Stimulated activated CD8-positive, alpha-beta memory T cell treated with anti-CD3 and anti-CD28 coated beads, Interleukin-2, amount 100 ng/mL, for 1 hour (primary cell): ENCODE measurements at regions not wholly inside any gene's neighbourhood (a gene's known extent, or its start where the extent isn't known, plus 50 kb on each side); places are given as distances from the start of the nearest gene placed in this dataset.

Experiments used
- DNase-seq, 2 donors: peaks; one replicate each; pipeline ENCODE4 v3.0.0-alpha.2; 2020; ENCODE audit warnings: low read depth in 2 of 2

DNA sequence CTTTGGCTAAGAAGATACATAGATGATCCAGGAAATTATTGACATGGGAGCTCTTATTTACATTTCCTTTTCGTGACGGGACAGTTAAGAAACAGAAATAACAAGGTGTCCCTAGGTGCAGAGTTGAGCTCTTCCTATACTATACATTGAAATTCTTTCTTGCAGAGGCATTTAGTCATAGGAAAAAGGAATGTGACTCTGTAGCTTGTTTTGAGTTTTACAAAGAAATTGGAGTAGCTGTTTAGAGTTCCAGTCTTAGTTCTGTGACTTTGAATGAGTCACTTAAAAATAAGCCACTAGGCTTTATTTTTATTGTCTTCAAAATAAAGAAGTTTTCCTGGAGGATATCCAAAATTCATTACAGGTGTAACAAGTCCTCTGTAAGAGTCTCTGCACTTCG lies 723.5 kb upstream of the SGO1 start:
- no peak for DNase-seq

DNA sequence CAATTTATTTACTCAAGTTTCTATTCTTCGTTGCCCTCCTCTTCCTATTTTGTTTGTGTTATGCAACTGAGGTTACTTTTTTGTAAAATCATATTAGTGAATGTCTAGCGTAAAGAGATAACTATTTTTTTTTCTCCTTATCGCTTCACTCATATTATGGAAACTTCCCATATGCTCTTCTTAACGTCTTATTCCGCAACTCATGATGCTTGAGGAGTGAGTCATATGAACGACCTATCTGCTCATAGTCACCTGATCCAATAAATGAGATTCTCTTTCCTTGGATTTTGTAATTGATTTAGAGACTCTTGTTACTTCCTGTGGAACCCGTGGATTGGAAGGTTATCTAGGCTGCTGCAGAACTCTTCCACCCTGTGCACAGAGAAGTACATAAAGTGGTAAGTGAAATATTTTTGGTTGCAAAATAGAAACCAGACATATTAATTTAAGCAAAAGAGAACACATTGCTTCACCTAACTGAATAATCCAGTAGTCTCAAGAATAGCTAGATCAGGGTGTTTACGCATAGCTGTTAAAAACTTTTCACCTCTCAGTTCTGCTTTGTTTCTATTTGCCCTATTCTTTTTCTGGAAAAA lies 719.3 kb upstream of the SGO1 start:
- DNase-seq = no peak

DNA sequence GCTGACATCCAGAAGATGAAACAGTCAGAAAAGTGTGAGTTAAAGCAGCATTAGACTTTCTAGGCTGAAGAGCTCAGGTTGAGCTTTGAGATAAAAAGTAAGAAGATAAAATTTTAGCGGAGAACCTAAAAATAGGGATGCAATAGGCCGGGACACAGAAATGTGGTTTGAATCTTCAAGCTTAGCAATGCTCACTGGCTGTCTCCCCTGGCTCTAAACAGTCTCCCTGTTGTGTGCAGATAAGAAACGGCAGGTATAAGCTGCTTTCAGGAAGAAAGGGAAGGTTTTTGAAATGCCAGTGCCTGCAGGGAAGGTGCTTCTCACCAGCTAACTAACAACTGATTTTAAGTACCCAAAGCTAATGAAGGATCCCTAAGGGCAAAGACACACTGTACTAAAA lies 718.7 kb upstream of the SGO1 start:
- no peak for DNase-seq

DNA sequence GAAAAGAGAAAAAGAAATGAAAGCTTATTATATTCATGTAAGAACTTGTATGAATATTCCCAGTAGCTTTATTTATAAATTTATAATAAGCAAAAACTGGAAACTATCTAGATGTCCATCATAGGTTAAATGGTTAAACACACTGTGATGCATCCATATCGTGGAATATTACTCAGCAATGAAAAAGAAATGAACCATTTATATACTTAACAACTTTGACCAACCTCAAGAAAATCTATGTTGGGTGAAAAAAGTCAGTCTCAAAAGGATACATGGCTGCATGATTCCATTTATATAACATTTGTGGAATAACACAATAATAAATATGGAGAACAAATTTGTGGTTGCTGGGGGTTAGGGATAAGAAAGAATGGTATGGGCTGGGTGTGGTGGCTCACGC lies 713.0 kb upstream of the SGO1 start:
- no peak for DNase-seq

DNA sequence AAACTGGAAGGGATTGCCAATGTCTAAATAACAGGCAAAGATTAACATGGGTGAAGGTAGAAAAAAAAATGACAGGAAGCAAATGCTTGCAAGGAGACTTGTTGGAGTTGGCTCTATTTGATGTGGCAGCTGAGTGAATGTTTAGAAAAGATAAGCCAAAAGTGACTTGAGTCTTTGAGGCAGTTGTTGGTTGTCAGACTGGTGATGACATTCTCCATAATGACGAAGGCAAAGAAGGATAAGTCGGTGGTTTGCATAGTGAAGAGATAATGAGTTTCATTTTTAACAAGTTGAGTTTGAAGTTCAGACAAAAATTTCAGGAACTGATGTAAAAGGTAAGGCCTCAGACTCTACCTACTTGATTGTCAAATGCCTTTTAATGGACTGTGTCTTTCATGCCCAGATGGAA lies 704.1 kb upstream of the SGO1 start:
- DNase-seq = no peak

DNA sequence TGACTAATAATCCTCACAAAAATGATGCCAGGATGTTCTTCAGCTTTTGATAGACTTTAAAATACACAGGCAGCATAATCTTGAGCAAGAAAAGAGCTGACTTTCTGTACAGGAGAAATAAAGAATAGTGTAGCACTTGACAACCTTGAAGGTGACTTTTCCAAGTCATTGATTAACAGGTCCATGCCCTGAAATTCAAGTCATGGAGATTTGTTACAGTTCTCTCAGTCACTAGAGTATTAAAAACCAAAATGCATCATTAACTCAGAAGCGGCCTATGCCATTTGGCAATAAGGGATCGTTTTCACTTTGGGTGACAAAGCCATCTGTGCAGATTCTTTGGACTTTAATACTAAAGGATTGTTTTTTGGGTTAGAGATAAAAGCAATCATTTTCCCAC lies 692.7 kb upstream of the SGO1 start:
- DNase-seq = no peak

DNA sequence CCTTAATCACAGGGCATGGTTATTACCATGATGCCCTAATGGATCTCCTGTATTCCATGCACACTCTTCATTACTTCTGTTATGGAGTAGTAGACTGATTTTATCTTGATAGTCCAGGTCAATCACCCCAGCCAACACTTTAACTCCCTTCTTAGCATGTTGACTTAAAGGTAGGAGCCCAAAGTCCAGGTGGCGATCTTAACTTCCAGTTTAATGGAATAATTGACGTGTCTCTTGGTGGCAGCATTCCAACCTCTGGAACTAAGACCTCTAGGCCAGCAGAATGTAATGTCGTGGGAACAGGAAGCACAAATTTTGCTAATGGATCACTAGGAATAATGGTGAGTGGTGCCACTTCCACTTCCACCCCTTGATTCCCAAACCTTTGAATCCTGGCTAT lies 687.2 kb upstream of the SGO1 start:
- no peak for DNase-seq

DNA sequence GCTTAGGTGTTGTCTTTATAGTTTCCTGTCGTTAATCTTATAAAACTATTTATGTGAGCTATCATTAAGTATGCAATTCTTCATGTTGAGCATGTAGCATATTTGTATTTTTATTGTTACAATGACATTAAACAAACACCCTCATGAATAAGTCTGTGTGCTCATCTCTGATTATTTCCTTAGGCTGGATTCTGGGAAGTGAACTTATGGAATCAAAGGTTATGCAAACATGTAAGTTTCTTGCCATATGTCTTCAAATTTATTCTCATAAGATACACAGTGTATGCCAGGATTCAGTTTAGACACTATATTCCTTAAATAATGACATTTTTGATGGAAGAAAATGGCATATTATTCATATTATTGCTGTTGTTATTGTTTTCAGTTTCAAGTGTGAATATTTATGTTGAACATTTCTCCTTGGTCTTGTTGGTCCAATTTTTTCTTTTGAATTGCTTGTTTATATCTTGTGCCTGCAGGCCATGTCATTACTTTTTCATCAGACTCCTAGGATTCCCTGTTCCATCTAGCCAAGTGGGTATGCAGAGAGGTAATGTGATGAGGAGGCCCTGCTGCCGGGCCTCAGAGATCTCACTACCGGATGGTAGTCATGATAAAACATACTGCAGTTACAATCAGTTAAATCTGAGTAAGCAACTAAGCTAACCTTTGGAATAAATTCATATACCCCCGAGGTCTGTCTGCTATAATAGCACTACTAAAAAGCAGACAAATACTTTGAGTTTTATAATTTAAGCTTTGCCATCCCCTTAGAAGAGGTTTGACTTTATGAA lies 684.3 kb upstream of the SGO1 start:
- no peak for DNase-seq

DNA sequence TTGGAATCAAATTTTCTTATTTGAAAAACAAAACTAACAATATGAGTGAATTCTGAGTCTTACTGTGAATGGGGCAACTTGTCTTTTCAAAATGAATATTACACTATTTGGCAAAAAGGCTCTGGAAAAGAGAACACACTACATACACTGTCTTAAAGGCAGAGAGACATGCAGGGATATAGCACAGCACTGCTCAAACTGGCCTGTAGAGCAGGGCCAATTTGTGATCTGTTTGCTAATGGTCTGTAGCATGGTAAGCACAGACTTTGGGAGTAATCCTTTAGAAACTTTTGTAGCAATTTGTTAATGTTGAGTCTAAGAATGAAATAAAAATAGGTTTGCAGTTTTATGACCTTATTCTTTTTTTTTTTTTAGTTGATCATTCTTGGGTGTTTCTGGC lies 679.8 kb upstream of the SGO1 start:
- no peak for DNase-seq

DNA sequence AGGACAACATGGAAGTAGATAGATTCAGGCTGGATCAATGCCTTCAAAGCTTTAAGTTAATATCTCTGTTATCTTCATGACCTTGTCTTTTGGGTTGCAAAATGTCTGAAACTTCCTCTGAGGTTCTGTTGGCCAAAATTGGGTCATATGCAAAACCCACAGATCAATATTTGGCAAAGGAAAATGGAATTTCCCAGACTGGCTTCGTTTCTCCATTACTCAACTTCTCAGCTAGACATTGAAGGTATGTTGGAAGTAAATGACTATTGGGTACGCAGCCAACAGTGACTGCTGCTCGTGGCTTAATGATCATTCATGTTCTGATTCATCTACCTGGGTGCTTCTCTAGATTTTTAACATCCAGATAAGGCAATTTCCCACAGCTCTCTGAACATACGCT lies 675.4 kb upstream of the SGO1 start:
- no peak for DNase-seq

DNA sequence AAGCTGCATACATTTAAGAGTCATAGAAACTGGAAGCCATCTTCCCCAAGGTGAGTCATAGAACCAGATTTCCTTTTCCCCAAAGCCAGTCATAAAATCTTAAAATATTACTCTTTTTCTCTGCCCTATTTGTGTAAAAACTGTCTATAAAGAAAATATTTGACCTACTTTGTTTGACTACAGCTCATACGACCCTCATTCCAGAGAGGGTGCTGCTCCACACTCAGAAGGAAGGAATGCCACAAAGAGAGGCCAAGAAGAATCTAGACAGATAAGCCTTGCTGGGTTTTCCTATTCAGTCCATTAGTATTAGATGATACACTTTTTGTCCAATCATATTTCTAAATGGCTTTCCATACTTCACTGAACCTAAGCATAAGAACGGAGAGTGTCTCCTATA lies 671.6 kb upstream of the SGO1 start:
- DNase-seq = no peak

DNA sequence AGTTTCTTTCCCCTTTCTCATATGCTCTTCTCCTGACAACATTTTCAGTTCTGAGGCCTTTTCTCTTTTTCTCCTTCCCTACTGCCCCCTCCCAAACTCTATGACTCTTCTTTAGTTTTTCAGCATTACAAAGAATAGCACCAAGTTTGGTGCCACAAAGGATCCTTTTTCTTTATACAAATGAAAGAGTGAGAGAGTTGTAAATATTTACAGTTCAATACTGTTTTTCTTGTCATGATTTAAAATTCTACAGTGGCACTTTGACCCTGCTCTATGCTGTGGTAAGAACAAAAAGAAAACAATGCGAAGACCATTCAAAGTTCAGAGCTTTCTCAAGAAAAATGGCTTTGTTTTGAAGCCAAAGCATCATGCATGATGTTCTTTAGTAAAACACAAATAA lies 667.9 kb upstream of the SGO1 start:
- no peak for DNase-seq

DNA sequence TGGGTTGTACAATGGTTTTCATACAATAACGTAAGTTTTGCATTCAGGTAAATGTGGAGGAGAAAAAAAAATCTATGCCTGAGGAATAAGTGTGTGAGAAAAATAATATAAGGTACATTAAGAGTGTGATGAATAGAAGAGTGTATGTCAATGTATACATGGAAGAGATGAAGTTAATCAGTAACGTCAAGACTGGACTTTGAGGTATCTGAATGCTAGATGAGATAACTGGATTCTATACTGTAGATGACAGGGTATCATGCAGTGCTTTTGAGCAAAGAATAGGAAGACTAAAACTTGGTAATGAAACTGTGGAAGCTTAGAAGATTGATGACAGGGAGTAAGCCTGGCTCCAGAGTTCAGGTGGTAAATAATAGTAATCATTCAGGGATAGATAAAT lies 666.7 kb upstream of the SGO1 start:
- no peak for DNase-seq

DNA sequence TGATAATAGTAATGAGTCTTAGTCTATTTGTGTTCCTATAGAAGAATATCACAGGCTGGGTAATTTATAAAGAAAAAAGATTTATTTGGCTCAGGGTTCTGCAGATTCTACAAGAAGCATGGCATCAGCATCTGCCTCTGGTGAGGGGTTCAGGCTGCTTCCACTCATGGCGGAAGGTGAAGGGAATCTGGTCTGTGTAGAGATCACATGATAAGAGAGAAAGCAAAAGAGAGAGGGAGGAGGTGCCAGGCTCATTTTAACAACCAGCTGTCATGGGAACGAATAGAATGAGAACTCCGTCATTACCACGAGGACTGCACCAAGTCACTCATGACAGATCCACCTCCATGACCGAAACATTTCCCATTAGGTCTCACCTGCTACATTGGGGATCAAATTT lies 664.0 kb upstream of the SGO1 start:
- no peak for DNase-seq

DNA sequence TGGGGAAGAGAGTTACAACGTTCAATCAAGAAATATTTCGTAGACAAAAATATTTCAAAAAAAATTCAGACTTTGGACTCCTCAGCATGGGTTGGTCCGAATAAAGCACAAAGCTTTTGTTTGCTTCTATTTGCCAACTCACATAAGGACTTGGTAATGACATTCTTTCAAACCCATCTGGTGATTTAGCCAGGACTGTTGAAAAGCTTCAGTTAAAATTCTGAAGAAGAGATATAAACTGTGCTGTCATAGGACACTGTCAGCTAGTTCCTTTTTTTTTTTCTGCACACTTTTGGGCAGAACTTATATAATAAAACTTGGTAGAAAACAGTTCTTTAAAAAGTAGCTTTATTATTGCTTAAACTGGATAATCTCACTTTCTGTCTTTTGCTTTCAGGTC lies 660.8 kb upstream of the SGO1 start:
- DNase-seq = no peak

DNA sequence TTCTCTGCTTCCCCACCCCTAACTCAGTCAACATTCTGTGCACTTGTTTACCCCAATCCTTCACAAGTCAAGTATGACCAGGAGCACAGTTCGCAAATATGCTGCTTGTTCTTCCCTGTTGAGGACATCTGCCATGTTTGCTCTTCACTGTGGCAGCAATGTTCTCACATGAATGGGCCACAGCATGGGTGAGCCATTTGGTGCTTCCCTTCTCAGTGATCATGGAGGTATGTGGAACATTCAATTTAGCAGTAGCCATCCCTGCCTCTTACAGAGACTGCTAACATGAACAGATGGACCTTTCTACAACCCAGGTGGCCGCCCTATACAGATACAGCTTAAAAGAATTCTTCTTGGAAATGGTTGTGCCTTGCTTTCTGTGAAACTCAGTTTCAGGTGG lies 660.1 kb upstream of the SGO1 start:
- DNase-seq = no peak

DNA sequence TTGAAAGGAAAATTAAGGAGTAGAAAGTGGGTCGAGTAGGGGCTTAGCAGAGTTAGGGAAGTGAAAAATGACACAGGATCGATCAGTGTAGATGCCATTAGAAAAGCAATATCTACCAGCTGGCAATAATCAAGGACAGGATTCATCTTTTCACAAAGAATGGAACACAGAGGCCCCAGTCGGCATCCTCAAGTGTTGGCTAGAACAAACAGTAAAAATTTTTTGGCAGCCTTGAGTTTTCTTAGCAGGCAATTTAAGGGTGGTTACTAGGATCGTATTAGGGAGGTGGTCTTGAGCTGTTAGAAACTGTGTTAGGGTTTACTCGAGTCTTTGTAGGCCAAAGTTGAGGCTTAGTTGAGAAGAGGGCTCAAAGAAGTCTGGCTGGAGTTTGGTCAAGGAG lies 658.8 kb upstream of the SGO1 start:
- DNase-seq = no peak

DNA sequence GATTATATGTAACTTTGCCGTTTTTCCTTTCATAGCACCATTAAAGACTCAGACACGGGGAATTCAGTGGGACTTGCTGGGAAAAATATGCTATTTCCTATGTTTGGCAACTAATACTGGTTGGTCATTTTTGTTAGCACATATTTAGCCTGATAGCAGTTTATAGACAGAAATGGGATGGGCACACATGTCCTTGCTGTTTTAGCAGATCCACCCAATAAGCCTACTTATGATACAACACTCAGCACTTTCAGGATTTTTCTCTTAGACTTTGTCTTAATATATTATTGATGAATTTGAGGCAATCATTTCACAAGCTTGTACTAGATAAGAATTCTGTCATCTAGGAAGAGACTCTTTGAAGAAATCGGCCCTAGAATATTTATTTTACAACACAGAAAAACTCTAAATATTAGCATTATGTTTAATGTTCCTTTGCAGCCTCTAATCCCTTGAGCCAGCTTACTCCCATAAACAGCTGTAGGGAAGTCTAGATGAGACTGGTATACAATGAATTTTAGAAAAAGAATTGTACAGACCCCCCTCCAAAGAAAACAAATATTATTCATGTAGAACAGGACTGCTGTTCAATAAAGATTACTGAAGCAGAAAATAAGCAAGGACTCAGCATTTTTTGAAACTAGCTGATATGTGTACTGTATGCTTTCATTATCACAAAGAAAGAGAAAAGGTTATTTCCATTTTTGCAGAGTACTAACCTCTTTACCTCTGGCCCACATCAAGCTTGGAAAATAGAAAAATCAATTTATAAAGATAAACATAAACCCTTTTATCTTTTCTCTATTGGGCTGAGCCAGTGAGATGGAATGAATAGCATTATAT lies 656.8 kb upstream of the SGO1 start:
- DNase-seq = no peak

DNA sequence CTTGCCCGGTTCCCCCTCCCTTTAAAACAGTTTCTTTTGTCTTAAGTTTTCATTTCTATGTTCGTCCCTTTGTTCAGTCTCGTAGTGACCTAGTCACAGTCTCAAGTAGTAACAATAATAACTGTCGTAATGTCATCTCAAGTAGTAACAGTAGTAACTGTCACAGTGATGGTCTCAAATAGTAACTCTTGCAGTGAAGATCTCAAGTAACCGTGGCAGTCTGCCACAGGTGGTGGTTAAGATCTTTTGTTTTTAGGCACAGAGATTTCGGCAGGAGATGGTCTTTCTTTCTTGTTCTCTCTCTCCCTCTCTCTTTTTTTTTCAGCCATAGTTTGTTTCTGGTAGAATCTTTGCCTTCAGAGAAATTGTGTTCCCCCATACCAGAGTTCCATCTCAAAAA lies 656.0 kb upstream of the SGO1 start:
- DNase-seq = no peak

DNA sequence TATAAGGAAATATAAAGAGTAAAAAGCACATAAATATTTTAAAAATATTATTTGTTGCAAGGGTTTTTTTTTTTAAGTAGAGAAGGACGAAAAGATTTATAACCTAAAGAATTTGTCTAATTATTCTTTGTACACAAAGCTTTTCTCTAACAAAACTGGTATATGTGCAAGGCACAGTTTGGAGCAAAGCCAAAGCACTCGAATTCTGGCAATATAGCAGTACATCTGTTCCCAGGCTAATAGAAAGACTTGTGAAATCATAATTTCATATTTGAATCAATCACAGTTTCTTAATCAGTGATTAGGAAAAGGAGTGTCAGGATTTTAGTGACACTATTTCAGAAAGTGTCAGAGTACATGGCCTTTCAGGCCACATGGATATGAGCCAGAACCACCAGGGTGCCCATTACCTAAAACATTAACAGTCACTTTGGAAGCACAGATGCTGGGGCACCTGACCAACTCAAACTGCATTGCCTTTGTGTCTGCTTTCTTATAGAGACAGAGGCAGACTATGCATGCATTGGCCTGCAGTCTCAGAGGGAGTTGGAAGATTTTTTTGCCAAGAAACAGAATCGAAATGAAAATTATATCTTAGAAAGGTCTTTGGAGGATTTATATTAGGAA lies 651.8 kb upstream of the SGO1 start:
- DNase-seq = no peak

DNA sequence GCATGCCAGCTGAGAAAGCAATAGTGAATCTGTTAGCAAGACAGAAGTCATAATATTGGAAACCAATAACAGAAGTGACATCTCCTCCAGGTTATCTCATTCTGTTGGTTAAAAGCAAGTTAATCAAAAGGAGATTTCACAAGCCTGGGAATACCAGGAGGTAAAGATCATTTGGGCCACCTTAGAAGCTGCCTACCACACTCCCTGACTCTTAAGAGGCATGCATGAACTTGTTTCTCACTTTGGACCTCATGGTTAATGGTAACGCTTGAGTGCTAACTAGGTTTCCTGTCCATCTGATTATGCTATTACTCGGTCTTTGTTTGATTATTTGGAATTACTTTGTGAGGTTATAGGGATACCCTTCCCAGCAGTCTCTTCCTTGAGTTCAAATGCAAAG lies 650.8 kb upstream of the SGO1 start:
- DNase-seq = no peak

DNA sequence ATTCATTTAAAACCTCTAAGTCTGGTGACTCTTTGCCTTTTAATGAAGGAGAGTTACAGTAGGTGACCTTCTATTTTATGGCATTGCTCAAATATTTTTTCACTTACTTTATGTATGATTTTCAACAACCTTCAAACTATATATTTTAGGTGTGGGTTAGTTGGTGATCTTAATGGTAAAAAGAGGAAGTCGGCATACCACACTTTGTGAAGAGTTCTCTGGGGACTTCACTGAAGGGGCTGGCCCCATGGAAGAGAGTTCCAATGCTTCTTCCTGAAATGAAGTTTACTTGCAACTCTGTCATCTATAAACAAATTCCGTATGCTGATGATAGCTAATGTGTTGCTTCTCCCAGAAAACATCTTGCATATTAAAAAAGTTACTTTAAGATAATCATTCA lies 647.0 kb upstream of the SGO1 start:
- DNase-seq = no peak

DNA sequence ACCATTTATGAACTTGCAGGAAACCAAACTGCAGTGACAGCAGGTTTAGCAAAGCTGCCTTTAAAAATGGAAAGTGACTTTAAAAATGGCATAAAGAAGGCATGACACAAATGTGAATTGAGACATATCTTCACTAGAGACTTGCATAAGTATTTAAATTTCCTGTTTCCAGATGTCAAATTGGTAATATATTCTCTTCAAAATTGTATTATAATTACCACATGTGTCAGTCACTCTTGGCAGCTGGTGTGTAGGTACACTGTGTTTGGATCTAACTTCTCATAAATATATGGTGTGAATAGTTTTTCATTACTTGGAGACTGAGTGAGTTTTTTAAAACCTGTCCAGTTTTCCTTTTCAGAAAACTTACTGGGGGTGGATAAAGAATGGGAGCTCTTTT lies 636.2 kb upstream of the SGO1 start:
- DNase-seq = no peak
